ENCODE measurements at regions not wholly inside any gene's neighbourhood (a gene's known extent, or its start where the extent isn't known, plus 50 kb on each side); places are given as distances from the start of the nearest gene placed in this dataset.
"Not testable (repeated sequence)": the region's sequence is repeated elsewhere in the genome, so short reads cannot be mapped to it uniquely, and the experiment has no call there.

GRCh38 chr10:8173243-8173865, 118.9 kb downstream of the GATA3 start:
- DNase-seq (ENCODE audit: low read depth in 1 of 2, low spot score in 1 of 2): no peak

- no peak for DNase-seq (ENCODE audit: low read depth in 1 of 2, low spot score in 1 of 2)
Measured at GRCh38 chr10:8173866-8174243, 119.4 kb downstream of the GATA3 start.

- DNase-seq (ENCODE audit: low read depth in 1 of 2, low spot score in 1 of 2): no peak
Measured at GRCh38 chr10:8174762-8175161, 120.3 kb downstream of the GATA3 start.

GRCh38 chr10:8177526-8177925, 123.0 kb downstream of the GATA3 start:
- DNase-seq (ENCODE audit: low read depth in 1 of 2, low spot score in 1 of 2): not testable (repeated sequence)

- DNase-seq (ENCODE audit: low read depth in 1 of 2, low spot score in 1 of 2): not testable (repeated sequence)
Measured at GRCh38 chr10:8179773-8180172, 125.3 kb downstream of the GATA3 start.

GRCh38 chr10:8180360-8181109, 126.0 kb downstream of the GATA3 start:
- DNase-seq (ENCODE audit: low read depth in 1 of 2, low spot score in 1 of 2): no peak

- DNase-seq (ENCODE audit: low read depth in 1 of 2, low spot score in 1 of 2): no peak
Measured at GRCh38 chr10:8181496-8182157, 127.1 kb downstream of the GATA3 start.

GRCh38 chr10:8182806-8183205, 128.3 kb downstream of the GATA3 start:
- no peak for DNase-seq (ENCODE audit: low read depth in 1 of 2, low spot score in 1 of 2)

- DNase-seq (ENCODE audit: low read depth in 1 of 2, low spot score in 1 of 2): peak in 1 of 2 donors; percentile 11
Measured at GRCh38 chr10:8183241-8183704, 128.8 kb downstream of the GATA3 start.

- DNase-seq (ENCODE audit: low read depth in 1 of 2, low spot score in 1 of 2): no peak
Measured at GRCh38 chr10:8187171-8187666, 132.7 kb downstream of the GATA3 start.

GRCh38 chr10:8189458-8189857, 135.0 kb downstream of the GATA3 start:
- no peak for DNase-seq (ENCODE audit: low read depth in 1 of 2, low spot score in 1 of 2)

GRCh38 chr10:8192301-8192700, 137.8 kb downstream of the GATA3 start:
- no peak for DNase-seq (ENCODE audit: low read depth in 1 of 2, low spot score in 1 of 2)

- DNase-seq (ENCODE audit: low read depth in 1 of 2, low spot score in 1 of 2): no peak
Measured at GRCh38 chr10:8193546-8193945, 139.1 kb downstream of the GATA3 start.

GRCh38 chr10:8194050-8194449, 139.6 kb downstream of the GATA3 start:
- DNase-seq (ENCODE audit: low read depth in 1 of 2, low spot score in 1 of 2): no peak

- no peak for DNase-seq (ENCODE audit: low read depth in 1 of 2, low spot score in 1 of 2)
Measured at GRCh38 chr10:8206882-8207281, 152.4 kb downstream of the GATA3 start.

GRCh38 chr10:8211631-8212030, 157.1 kb downstream of the GATA3 start:
- no peak for DNase-seq (ENCODE audit: low read depth in 1 of 2, low spot score in 1 of 2)

- no peak for DNase-seq (ENCODE audit: low read depth in 1 of 2, low spot score in 1 of 2)
Measured at GRCh38 chr10:8213735-8214134, 159.2 kb downstream of the GATA3 start.

- DNase-seq (ENCODE audit: low read depth in 1 of 2, low spot score in 1 of 2): no peak
Measured at GRCh38 chr10:8214587-8214986, 160.1 kb downstream of the GATA3 start.

- DNase-seq (ENCODE audit: low read depth in 1 of 2, low spot score in 1 of 2): no peak
Measured at GRCh38 chr10:8216893-8217292, 162.4 kb downstream of the GATA3 start.

GRCh38 chr10:8221451-8221850, 167.0 kb downstream of the GATA3 start:
- no peak for DNase-seq (ENCODE audit: low read depth in 1 of 2, low spot score in 1 of 2)

GRCh38 chr10:8224591-8224990, 170.1 kb downstream of the GATA3 start:
- DNase-seq (ENCODE audit: low read depth in 1 of 2, low spot score in 1 of 2): no peak

- no peak for DNase-seq (ENCODE audit: low read depth in 1 of 2, low spot score in 1 of 2)
Measured at GRCh38 chr10:8225187-8225586, 170.7 kb downstream of the GATA3 start.
